SK-N-SH treated with all-trans-retinoic acid at 6 μM for 48 hours (cell line): ENCODE measurements at regions not wholly inside any gene's neighbourhood (a gene's known extent, or its start where the extent isn't known, plus 50 kb on each side); places are given as distances from the start of the nearest gene placed in this dataset.

Source experiments
- CREB5 ChIP-seq: fragments of 250-450 bp; sonication (Bioruptor Pico); IDR thresholded peaks from 2 replicates; pipeline ENCODE4 v1.5.1; 2020; ENCODE audit warnings: low read depth, mild to moderate bottlenecking, moderate library complexity
- GLIS3 ChIP-seq: fragments of 250-450 bp; sonication (Bioruptor Pico); IDR thresholded peaks from 2 replicates; pipeline ENCODE4 v1.5.0; 2020; ENCODE audit warnings: mild to moderate bottlenecking, moderate library complexity
- ISL1 ChIP-seq: fragments of 250-450 bp; sonication (Bioruptor Pico); IDR thresholded peaks from 2 replicates; pipeline ENCODE4 v2.1.2; 2022; ENCODE audit warnings: mild to moderate bottlenecking, moderate library complexity
- TCF4 ChIP-seq: fragments of 250-450 bp; sonication (Bioruptor Pico); IDR thresholded peaks from 2 replicates; pipeline ENCODE4 v1.8.0; 2021; ENCODE audit warnings: mild to moderate bottlenecking, moderate library complexity, borderline replicate concordance

- TF ChIP-seq TCF4 (no peak), CREB5 (CRISPR knock-in tag) (no peak), ISL1 (no peak), GLIS3 (CRISPR knock-in tag) (no peak)
Measured at GRCh38 chr11:86141727-86142126, 72.8 kb upstream of the PICALM start.
